K562 (cell line): ENCODE measurements at regions not wholly inside any gene's neighbourhood (a gene's known extent, or its start where the extent isn't known, plus 50 kb on each side); places are given as distances from the start of the nearest gene placed in this dataset.

Experiments used
- ATAC-seq: fragments of 200-7000 bp; cut with Tn5 transposase; 3 replicates; pipeline ENCODE4 v1.9.1; 2020; ENCODE audit warnings: moderate library complexity
- BruUV-seq: library from RNA; stranded (reverse); fragments of 400-500 nt; replicated peaks from 2 replicates; lab custom pipeline; 2021; lab: Mats Ljungman, UMichigan
- CTCF ChIA-PET: fragments of 300-600 bp; formaldehyde crosslinking; extraction: SDS; loops from one replicate; lab custom pipeline; 2021; ENCODE audit warnings: low intra/inter-chr PET ratio; lab: Yijun Ruan, JAX
- POLR2A ChIA-PET: fragments of 300-600, 350-650 bp; sonication (Branson Sonifier 250); formaldehyde crosslinking; extraction: SDS; loops from one replicate; lab custom pipeline; 2021; ENCODE audit warnings: antibody characterized with exemption, inconsistent platforms; lab: Yijun Ruan, JAX
- DNase-seq, 4 experiments: peaks; one replicate each; pipeline versions ENCODE4 v3.0.0 to v3.0.0-alpha.2; 2011 to 2018; ENCODE audit warnings: low spot score in 3 of 4, mixed read lengths in 3 of 4; ENCODE audit errors: extremely low read depth in 1 of 4
- FAIRE-seq: peaks from 2 replicates; lab custom pipeline; 2011; peaks lifted over from hg19 to GRCh38; lab: Jason Lieb, UNC
- H2AFZ ChIP-seq: 2 replicates; pipeline ENCODE4 v1.6.0; 2011; ENCODE audit warnings: low read depth, low read length, control low read depth, inconsistent platforms
- H3K27ac ChIP-seq: fragments of 200-600 bp; 3 replicates; pipeline ENCODE4 v1.8.0; 2011; ENCODE audit warnings: low read depth, mild to moderate bottlenecking, control low read depth, inconsistent platforms, low read length, moderate library complexity, mixed read lengths; ENCODE audit errors: extremely low read depth
- H3K27me3 ChIP-seq, 2 experiments: fragments of 300-600 bp in 1 of 2; 2 replicates in 1 of 2; 3 replicates in 1 of 2; pipeline versions ENCODE4 v1.6.0 to v1.8.0; 2011; ENCODE audit warnings: inconsistent platforms in 2 of 2, low read length in 2 of 2, mild to moderate bottlenecking in 1 of 2, mixed read lengths in 1 of 2, moderate library complexity in 1 of 2; ENCODE audit not compliant: control insufficient read depth in 2 of 2, insufficient read depth in 2 of 2
- H3K36me3 ChIP-seq: fragments of 300-600 bp; 3 replicates; pipeline ENCODE4 v1.8.0; 2011; ENCODE audit warnings: mild to moderate bottlenecking, low read length, inconsistent platforms; ENCODE audit not compliant: control insufficient read depth, insufficient read depth
- H3K4me1 ChIP-seq, 2 experiments: fragments of 200-600 bp in 1 of 2; replicated peaks in 1 of 2; 2 replicates in 1 of 2; 3 replicates in 1 of 2; pipeline versions ENCODE4 v1.5.1 to v1.8.0; 2011; ENCODE audit warnings: inconsistent platforms in 2 of 2, low read length in 2 of 2, mild to moderate bottlenecking in 1 of 2, mixed read lengths in 1 of 2, moderate library complexity in 1 of 2; ENCODE audit not compliant: control insufficient read depth in 2 of 2, insufficient read depth in 2 of 2
- H3K4me2 ChIP-seq: 2 replicates; pipeline ENCODE4 v1.6.1; 2011; ENCODE audit warnings: low read length, control low read depth, inconsistent platforms, mixed read lengths; ENCODE audit not compliant: insufficient read depth
- H3K4me3 ChIP-seq: fragments of 200-600 bp; sonication (generic), shearing (Covaris generic); 2 replicates; pipeline ENCODE4 v1.5.1; 2016; ENCODE audit warnings: control low read depth, inconsistent platforms
- H3K79me2 ChIP-seq: fragments of 200-600 bp; 3 replicates; pipeline ENCODE4 v1.8.0; 2011; ENCODE audit warnings: low read length, inconsistent platforms; ENCODE audit not compliant: control insufficient read depth, insufficient read depth
- H3K9ac ChIP-seq, 2 experiments: 2 replicates each; pipeline versions ENCODE4 v1.6.0 to v1.6.1; 2011; ENCODE audit warnings: low read depth in 2 of 2, low read length in 2 of 2, control low read depth in 1 of 2, inconsistent platforms in 1 of 2, mild to moderate bottlenecking in 1 of 2, mixed read lengths in 1 of 2; ENCODE audit not compliant: insufficient read depth in 1 of 2
- H3K9me1 ChIP-seq: one replicate; pipeline ENCODE4 v1.6.0; 2011; ENCODE audit warnings: inconsistent platforms, mild to moderate bottlenecking, low read length, moderate library complexity; ENCODE audit not compliant: control insufficient read depth, insufficient read depth
- H3K9me3 ChIP-seq: replicated peaks from 2 replicates; pipeline ENCODE4 v1.5.1; 2011; ENCODE audit warnings: low read depth, low read length, inconsistent platforms; ENCODE audit not compliant: control insufficient read depth, insufficient read depth
- H4K20me1 ChIP-seq: replicated peaks from 2 replicates; pipeline ENCODE4 v1.6.1; 2011; ENCODE audit warnings: low read length, inconsistent platforms, mixed read lengths; ENCODE audit not compliant: control insufficient read depth, insufficient read depth
- CBFB ChIP-seq: sonication (generic); formaldehyde crosslinking; IDR thresholded peaks from 2 replicates; pipeline ENCODE4 v1.4.0; 2020; ENCODE audit warnings: mild to moderate bottlenecking, missing genetic modification reagents
- DIDO1 ChIP-seq: fragments of 450-650 bp; IDR thresholded peaks from 2 replicates; pipeline ENCODE4 v1.6.1; 2016; ENCODE audit warnings: low read depth, missing biosample characterization, missing genetic modification characterization
- E2F4 ChIP-seq: sonication (generic); formaldehyde crosslinking; IDR thresholded peaks from 2 replicates; pipeline ENCODE4 v1.8.0; 2022; ENCODE audit warnings: mild to moderate bottlenecking, low read depth, missing genetic modification reagents
- FOS ChIP-seq: IDR thresholded peaks from 3 replicates; pipeline ENCODE4 v1.6.1; 2011; ENCODE audit not compliant: insufficient read length; ENCODE audit errors: extremely low read depth
- LARP7 ChIP-seq: fragments of 450-650 bp; IDR thresholded peaks from 2 replicates; pipeline ENCODE4 v1.6.1; 2016
- NUFIP1 ChIP-seq: fragments of 450-650 bp; IDR thresholded peaks from 2 replicates; pipeline ENCODE4 v1.6.1; 2018; ENCODE audit not compliant: partially characterized antibody
- RHOXF2B ChIP-seq: fragments of 250-450 bp; sonication (Bioruptor Pico); conservative IDR thresholded peaks from 2 replicates; pipeline ENCODE4 v1.5.1; 2021
- RNF2 ChIP-seq: sonication (generic); IDR thresholded peaks from 2 replicates; pipeline ENCODE4 v1.6.1; 2016
- SNRNP70 ChIP-seq: fragments of 200-400 bp; formaldehyde crosslinking; optimal IDR thresholded peaks from 2 replicates; pipeline ENCODE3; 2017; ENCODE audit warnings: low read depth, low read length
- TGIF2 ChIP-seq: sonication (generic); formaldehyde crosslinking; IDR thresholded peaks from 2 replicates; pipeline ENCODE4 v1.8.1; 2022; ENCODE audit warnings: mild to moderate bottlenecking, missing genetic modification reagents, moderate library complexity
- ZBTB17 ChIP-seq: fragments of 450-650 bp; formaldehyde crosslinking; IDR thresholded peaks from 2 replicates; pipeline ENCODE4 v1.4.0; 2020; ENCODE audit warnings: mild to moderate bottlenecking
- ZBTB49 ChIP-seq: sonication (generic); formaldehyde crosslinking; IDR thresholded peaks from 2 replicates; pipeline ENCODE4 v1.8.0; 2022; ENCODE audit warnings: missing genetic modification reagents, mild to moderate bottlenecking, borderline replicate concordance
- ZC3H8 ChIP-seq: fragments of 450-650 bp; IDR thresholded peaks from 2 replicates; pipeline ENCODE4 v1.6.1; 2017
- ZKSCAN8 ChIP-seq: fragments of 200-800 bp; sonication (Bioruptor generic); IDR thresholded peaks from 2 replicates; pipeline ENCODE4 v1.6.1; 2016; ENCODE audit warnings: missing genetic modification characterization, missing compliant biosample characterization
- WGBS: fragments of 100-300 bp; shearing (Covaris generic); methylation state at CpG from one replicate; pipeline ENCODE4 v1.1.6; 2016; ENCODE audit warnings: low coverage, mixed read lengths; ENCODE audit not compliant: insufficient coverage; ENCODE audit errors: missing lambda C conversion rate; 5-methylcytosine and 5-hydroxymethylcytosine counted together
- in situ Hi-C: fragments of 300-500 bp; cut with MboI; formaldehyde crosslinking; loops from 4 replicates; pipeline ENCODE4 v1.15.0; 2018; ENCODE audit warnings: inconsistent platforms, mixed read lengths
- intact Hi-C: fragments of 100-400 bp; cut with micrococcal nuclease; formaldehyde crosslinking; loops from 2 replicates; pipeline ENCODE4 v1.14.2; 2022

- no peak for TF ChIP-seq NUFIP1
- TF ChIP-seq, all 486 proteins: peak for 0
Measured at GRCh38 chr1:102102276-102102780, 105.6 kb upstream of the OLFM3 start (continued).

GRCh38 chr1:102100666-102101065 lies 103.9 kb upstream of the OLFM3 start:
- FAIRE-seq (no peak), DNase-seq (no peak), ATAC-seq (no peak)
- in situ Hi-C loops (no loop called here), intact Hi-C loops (no loop called here)
- Histone ChIP-seq H3K36me3 (no peaks in the 10 kb centered on the region), H3K4me3 (no peak overlapping the region), H2AFZ (no peak overlapping the region), H3K9ac (no peak overlapping the region), H3K4me1 (no peaks in the 10 kb centered on the region), H3K9me3 (no peaks in the 10 kb centered on the region; the same call in none of the 2 replicates), H4K20me1 (no peaks in the 10 kb centered on the region), H3K9me1 (no peaks in the 10 kb centered on the region), H3K4me2 (no peak overlapping the region), H3K27ac (no peak overlapping the region), H3K27me3 (no peaks in the 10 kb centered on the region), H3K79me2 (no peaks in the 10 kb centered on the region)
- CTCF ChIA-PET: no interaction called here
- no TSS peak for BruUV-seq
- TF ChIP-seq ZBTB17 (no peak), RNF2 (no peak), TGIF2 (CRISPR knock-in tag) (no peak), FOS (no peak), SNRNP70 (no peak)
- POLR2A ChIA-PET: no interaction called here

GRCh38 chr1:102099916-102100315 lies 103.2 kb upstream of the OLFM3 start:
- Histone ChIP-seq H3K36me3 (no peaks in the 10 kb centered on the region), H3K4me2 (no peak overlapping the region), H3K27me3 (no peaks in the 10 kb centered on the region), H3K4me3 (no peak overlapping the region), H3K79me2 (no peaks in the 10 kb centered on the region), H3K27ac (no peak overlapping the region), H3K9me1 (no peaks in the 10 kb centered on the region), H3K4me1 (no peaks in the 10 kb centered on the region), H3K9ac (no peak overlapping the region), H2AFZ (no peak overlapping the region), H4K20me1 (no peaks in the 10 kb centered on the region), H3K9me3 (no peaks in the 10 kb centered on the region; the same call in none of the 2 replicates)
- ChIA-PET CTCF (no interaction called here), POLR2A (no interaction called here)
- BruUV-seq: no TSS peak
- intact Hi-C loops (no loop called here), in situ Hi-C loops (no loop called here)
- FAIRE-seq (no peak), DNase-seq (no peak), ATAC-seq (no peak)
- WGBS: 8% methylated on average over 4 of the region's 4 CpGs
- TF ChIP-seq CBFB (CRISPR knock-in tag) (no peak), LARP7 (no peak), ZBTB49 (CRISPR knock-in tag) (no peak), DIDO1 (no peak), ZC3H8 (no peak), RHOXF2B (no peak), ZKSCAN8 (CRISPR knock-in tag) (no peak), E2F4 (CRISPR knock-in tag) (no peak)
